ENCODE measurements at regions not wholly inside any gene's neighbourhood (a gene's known extent, or its start where the extent isn't known, plus 50 kb on each side); places are given as distances from the start of the nearest gene placed in this dataset.

- H3F3A ChIP-seq (ENCODE audit: insufficient read depth, low read depth) = no peaks in the 10 kb centered on the region
- no TSS peak for BruUV-seq (replicated peaks)
- ChIA-PET POLR2A (ENCODE audit: unreplicated experiment) (no interaction called here), CTCF (no interaction called here)
- no peak for TF ChIP-seq EZH2 (IDR thresholded peaks at IDR 0.05; ENCODE audit: low read depth)
- TF ChIP-seq, protein P1, sequence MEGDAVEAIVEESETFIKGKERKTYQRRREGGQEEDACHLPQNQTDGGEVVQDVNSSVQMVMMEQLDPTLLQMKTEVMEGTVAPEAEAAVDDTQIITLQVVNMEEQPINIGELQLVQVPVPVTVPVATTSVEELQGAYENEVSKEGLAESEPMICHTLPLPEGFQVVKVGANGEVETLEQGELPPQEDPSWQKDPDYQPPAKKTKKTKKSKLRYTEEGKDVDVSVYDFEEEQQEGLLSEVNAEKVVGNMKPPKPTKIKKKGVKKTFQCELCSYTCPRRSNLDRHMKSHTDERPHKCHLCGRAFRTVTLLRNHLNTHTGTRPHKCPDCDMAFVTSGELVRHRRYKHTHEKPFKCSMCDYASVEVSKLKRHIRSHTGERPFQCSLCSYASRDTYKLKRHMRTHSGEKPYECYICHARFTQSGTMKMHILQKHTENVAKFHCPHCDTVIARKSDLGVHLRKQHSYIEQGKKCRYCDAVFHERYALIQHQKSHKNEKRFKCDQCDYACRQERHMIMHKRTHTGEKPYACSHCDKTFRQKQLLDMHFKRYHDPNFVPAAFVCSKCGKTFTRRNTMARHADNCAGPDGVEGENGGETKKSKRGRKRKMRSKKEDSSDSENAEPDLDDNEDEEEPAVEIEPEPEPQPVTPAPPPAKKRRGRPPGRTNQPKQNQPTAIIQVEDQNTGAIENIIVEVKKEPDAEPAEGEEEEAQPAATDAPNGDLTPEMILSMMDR (conservative IDR thresholded peaks at IDR 0.05) = no peak
- H3K9me2 ChIP-seq (ENCODE audit: insufficient read depth) = no peaks in the 10 kb centered on the region
- H3K9me3 ChIP-seq (ENCODE audit: insufficient read depth, low read depth) = no peaks in the 10 kb centered on the region
- H3K27me3 ChIP-seq (ENCODE audit: insufficient read depth, low read depth) = no peaks in the 10 kb centered on the region
- H3K4me1 ChIP-seq (replicated peaks; ENCODE audit: insufficient read depth) = no peaks in the 10 kb centered on the region
- no peak overlapping the region for H3K4me3 ChIP-seq
- intact Hi-C loops (cut with micrococcal nuclease; ENCODE audit: unreplicated experiment) = no loop called here
- no peak for DNase-seq
- no peaks in the 10 kb centered on the region for H4K20me1 ChIP-seq (ENCODE audit: insufficient read depth)
- no peak overlapping the region for H3K27ac ChIP-seq
- no peak overlapping the region for H2AFZ ChIP-seq
- no peaks in the 10 kb centered on the region for H3K79me2 ChIP-seq (ENCODE audit: low read depth)
- H3K36me3 ChIP-seq (ENCODE audit: low read depth) = no peaks in the 10 kb centered on the region
- no peak overlapping the region for H3K4me2 ChIP-seq
Observed at GRCh38 chr5:10826971-10827370, 65.9 kb upstream of the DAP start.

DNA sequence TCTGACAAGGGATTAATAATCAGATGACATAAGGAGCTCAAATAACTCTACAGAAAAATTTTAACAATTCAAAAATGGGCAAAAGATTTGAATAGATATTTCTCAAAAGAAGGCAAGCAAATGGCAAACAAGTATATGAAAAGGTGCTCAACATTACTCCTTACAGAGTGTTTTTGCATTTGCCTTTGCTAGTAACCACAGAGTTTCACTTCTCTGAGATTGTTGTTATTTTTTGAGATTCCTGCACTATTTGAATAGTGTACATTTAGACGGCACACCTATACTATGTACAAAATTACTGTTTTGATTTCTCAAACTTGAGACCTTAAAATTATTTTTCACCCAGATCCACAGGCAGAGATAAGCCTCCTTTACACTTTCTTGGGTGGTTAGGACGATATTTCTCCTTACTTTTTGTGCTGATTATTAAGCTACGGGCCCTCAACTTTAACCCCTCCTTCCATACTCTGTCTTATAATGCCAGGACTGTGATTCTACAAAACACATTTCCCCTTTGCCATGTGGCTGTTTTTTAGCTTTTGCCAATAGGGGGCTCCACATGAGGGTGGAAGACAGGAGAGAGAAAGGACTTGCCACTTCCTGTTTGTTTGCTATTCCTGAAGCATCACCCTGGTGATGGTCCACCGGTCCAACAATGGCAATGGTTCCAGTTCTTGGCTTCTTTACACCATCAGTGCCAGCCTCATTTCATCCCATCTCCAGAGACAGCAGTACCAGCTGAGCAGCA lies 65.0 kb upstream of the DAP start:
- BruUV-seq (replicated peaks) = no TSS peak
- H3K36me3 ChIP-seq (ENCODE audit: low read depth) = no peaks in the 10 kb centered on the region
- POLR2A ChIA-PET (ENCODE audit: unreplicated experiment) = no interaction called here
- no peak for DNase-seq
- TF ChIP-seq, protein P1 (conservative IDR thresholded peaks at IDR 0.05) = 0 out of 2 replicates have a peak, but pooled peaks have one; percentile 18
- no peak for TF ChIP-seq EZH2 (IDR thresholded peaks at IDR 0.05; ENCODE audit: low read depth)
- intact Hi-C loops (cut with micrococcal nuclease; ENCODE audit: unreplicated experiment) = no loop called here
- CTCF ChIA-PET = no interaction called here
- no peaks in the 10 kb centered on the region for H3F3A ChIP-seq (ENCODE audit: insufficient read depth, low read depth)
- H2AFZ ChIP-seq = no peak overlapping the region
- no peaks in the 10 kb centered on the region for H3K9me3 ChIP-seq (ENCODE audit: insufficient read depth, low read depth)
- no peaks in the 10 kb centered on the region for H3K79me2 ChIP-seq (ENCODE audit: low read depth)
- no peaks in the 10 kb centered on the region for H3K4me1 ChIP-seq (replicated peaks; ENCODE audit: insufficient read depth)
- no peaks in the 10 kb centered on the region; the same call in 1 of the 2 replicates for H3K9me2 ChIP-seq (ENCODE audit: insufficient read depth)
- H4K20me1 ChIP-seq (ENCODE audit: insufficient read depth) = no peaks in the 10 kb centered on the region
- H3K27ac ChIP-seq = no peak overlapping the region
- H3K27me3 ChIP-seq (ENCODE audit: insufficient read depth, low read depth) = no peaks in the 10 kb centered on the region
- H3K4me3 ChIP-seq = no peak overlapping the region
- H3K4me2 ChIP-seq = no peak overlapping the region

DNA sequence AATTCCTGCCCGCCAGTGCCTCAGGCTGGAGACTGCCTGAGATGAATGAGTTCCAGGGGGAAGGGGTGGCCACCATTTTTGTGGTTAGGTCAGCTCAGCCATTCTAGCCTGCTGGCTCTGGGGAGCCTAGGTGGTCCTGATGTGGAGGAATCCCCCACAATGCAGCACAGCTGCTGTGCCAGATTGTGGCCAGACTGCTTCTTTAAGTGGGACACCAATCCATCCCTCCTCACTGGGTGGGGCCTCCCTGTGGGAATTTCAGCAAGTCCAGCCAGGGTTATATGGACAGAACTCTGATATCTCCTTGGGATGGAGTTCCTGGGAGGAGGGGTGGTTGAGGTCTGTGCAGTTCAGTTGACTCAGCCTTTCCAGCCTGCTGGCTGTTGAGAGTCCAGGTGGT lies 51.2 kb upstream of the DAP start:
- Histone ChIP-seq H3K4me2 (no peak overlapping the region), H3K79me2 (ENCODE audit: low read depth) (no peaks in the 10 kb centered on the region), H4K20me1 (ENCODE audit: insufficient read depth) (no peaks in the 10 kb centered on the region), H3K27ac (no peak overlapping the region), H3K4me1 (replicated peaks; ENCODE audit: insufficient read depth) (no peaks in the 10 kb centered on the region), H3K36me3 (ENCODE audit: low read depth) (no peaks in the 10 kb centered on the region), H2AFZ (no peak overlapping the region), H3F3A (ENCODE audit: insufficient read depth, low read depth) (no peaks in the 10 kb centered on the region), H3K4me3 (no peak overlapping the region), H3K9me2 (ENCODE audit: insufficient read depth) (no peaks in the 10 kb centered on the region), H3K9me3 (ENCODE audit: insufficient read depth, low read depth) (no peaks in the 10 kb centered on the region), H3K27me3 (ENCODE audit: insufficient read depth, low read depth) (no peaks in the 10 kb centered on the region)
- DNase-seq = no peak
- ChIA-PET CTCF (no interaction called here), POLR2A (ENCODE audit: unreplicated experiment) (no interaction called here)
- intact Hi-C loops (cut with micrococcal nuclease; ENCODE audit: unreplicated experiment) = no loop called here
- no TSS peak for BruUV-seq (replicated peaks)
- TF ChIP-seq, protein P1 (conservative IDR thresholded peaks at IDR 0.05) = no peak
- TF ChIP-seq EZH2 (IDR thresholded peaks at IDR 0.05; ENCODE audit: low read depth) = no peak
